Fibroblast of pulmonary artery (primary cell): ENCODE measurements at regions not wholly inside any gene's neighbourhood (a gene's known extent, or its start where the extent isn't known, plus 50 kb on each side); places are given as distances from the start of the nearest gene placed in this dataset.

Experiments
- DNase-seq: peaks from one replicate; pipeline ENCODE4 v3.0.0-alpha.2; 2010; ENCODE audit warnings: low read depth
- H3K4me3 ChIP-seq: replicated peaks from 2 replicates; pipeline ENCODE4 v1.5.1; 2011; ENCODE audit warnings: low read depth, mild to moderate bottlenecking, control low read depth, low read length, moderate library complexity
- TF ChIP-seq, protein P1 (sequence below): IDR thresholded peaks from 2 replicates; pipeline ENCODE4 v1.5.1; 2011; ENCODE audit warnings: mild to moderate bottlenecking, control low read depth, low read length, inconsistent platforms; ENCODE audit errors: missing control alignments

DNA sequence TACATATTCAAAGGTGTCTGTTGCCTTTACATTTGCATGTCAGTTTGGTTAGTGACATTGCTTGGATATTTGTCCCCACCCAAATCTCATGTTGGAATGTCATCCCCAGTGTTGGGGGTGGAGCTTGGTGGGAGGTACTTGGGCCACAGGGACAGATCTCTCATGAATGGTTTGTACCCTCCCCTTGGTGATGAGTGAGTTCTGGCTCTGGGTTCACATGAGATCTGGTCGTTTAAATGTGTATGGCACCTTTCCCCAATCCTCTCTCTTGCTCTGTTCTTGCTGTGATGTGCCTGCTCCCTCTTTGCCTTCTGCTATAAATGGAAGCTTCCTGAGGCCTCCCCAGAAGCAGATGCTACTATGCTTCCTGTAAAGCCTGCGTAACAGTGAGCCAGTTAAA is 207.9 kb upstream of the DIO3 start:
- TF ChIP-seq, protein P1, sequence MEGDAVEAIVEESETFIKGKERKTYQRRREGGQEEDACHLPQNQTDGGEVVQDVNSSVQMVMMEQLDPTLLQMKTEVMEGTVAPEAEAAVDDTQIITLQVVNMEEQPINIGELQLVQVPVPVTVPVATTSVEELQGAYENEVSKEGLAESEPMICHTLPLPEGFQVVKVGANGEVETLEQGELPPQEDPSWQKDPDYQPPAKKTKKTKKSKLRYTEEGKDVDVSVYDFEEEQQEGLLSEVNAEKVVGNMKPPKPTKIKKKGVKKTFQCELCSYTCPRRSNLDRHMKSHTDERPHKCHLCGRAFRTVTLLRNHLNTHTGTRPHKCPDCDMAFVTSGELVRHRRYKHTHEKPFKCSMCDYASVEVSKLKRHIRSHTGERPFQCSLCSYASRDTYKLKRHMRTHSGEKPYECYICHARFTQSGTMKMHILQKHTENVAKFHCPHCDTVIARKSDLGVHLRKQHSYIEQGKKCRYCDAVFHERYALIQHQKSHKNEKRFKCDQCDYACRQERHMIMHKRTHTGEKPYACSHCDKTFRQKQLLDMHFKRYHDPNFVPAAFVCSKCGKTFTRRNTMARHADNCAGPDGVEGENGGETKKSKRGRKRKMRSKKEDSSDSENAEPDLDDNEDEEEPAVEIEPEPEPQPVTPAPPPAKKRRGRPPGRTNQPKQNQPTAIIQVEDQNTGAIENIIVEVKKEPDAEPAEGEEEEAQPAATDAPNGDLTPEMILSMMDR, result no peak
- H3K4me3 ChIP-seq, result no peak overlapping the region
- DNase-seq, result no peak

DNA sequence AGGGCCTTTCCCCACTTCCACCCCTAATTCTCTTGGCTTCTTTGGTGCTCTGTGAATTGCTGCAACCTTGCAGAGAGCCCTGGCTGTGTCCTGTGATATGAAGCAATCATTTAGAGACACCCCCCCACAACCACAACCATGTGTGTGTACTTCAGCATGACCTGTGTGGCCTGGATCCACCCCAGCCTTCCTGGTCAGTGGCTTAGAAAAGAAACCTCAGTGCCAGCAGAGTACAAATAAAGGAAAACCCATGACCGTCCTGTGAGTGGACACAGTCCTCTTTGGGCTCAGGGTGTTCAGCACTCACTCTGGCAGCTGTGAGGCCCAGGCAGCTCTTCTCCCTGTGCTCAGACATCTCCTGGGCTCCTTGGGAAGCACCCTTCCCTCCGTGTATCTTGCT is 206.6 kb upstream of the DIO3 start:
- no peak overlapping the region for H3K4me3 ChIP-seq
- TF ChIP-seq, protein P1, result no peak
- DNase-seq, result no peak

DNA sequence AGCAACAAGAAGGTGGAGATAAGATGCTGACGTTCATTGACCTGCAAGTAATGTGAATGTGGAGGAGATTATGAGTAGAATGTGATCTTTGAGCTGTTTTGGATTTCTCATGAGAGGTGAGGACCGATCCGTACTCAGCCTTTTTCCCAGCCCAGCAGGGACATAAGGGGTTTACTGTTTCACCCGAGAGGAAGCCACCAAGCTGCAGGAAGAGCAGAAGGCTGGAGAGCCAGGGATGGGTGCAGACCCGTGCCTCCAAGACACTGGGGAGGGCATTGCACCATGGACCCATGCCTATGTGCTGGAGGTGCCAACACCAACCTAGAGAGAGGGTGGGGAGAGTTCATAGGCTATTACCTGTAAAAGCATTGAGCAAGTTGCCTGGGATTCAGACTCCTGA is 206.0 kb upstream of the DIO3 start:
- TF ChIP-seq, protein P1, result no peak
- H3K4me3 ChIP-seq, result no peak overlapping the region
- no peak for DNase-seq

GRCh38 chr14:101357038-101357437 is 204.3 kb upstream of the DIO3 start:
- no peak for DNase-seq
- TF ChIP-seq, protein P1, result no peak
- H3K4me3 ChIP-seq, result no peak overlapping the region

DNA sequence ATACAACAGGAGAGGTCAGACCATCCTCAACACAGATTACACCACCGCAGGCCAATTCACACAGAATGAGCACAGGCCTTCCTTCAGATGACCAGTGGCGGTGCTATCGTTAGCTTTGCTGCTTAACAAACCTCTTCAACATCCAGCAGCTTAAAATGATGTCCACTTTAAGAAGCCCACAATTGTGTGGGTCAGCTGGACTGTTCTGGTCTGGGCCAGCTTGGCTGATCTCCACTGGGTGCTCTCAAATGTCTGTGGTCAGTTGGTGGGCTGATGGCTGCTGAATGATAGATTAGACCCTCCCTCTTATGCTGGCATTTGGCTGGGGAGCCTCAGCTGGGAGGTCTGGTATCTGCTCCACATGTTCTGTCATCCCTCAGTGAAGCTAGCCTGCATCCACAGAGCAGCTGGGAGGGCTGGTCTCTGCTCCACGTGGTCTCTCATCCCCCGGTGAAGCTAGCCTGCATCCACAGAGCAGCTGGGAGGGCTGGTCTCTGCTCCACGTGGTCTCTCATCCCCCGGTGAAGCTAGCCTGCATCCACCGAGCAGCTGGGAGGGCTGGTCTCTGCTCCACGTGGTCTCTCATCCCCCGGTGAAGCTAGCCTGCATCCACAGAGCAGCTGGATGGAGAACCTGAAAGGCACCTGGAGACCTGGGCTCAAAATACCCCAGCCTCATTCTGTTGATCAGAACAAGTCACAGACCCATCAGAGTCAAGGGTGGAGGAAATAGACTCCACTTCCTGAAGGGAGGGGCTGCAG is 203.6 kb upstream of the DIO3 start:
- TF ChIP-seq, protein P1, result no peak
- DNase-seq, result no peak
- H3K4me3 ChIP-seq, result no peak overlapping the region

GRCh38 chr14:101358320-101359125 is 202.8 kb upstream of the DIO3 start:
- TF ChIP-seq, protein P1, result no peak
- H3K4me3 ChIP-seq, result no peak overlapping the region
- no peak for DNase-seq
